Fibroblast of lung (primary cell): ENCODE measurements at regions not wholly inside any gene's neighbourhood (a gene's known extent, or its start where the extent isn't known, plus 50 kb on each side); places are given as distances from the start of the nearest gene placed in this dataset.

ENCODE experiments used
- CTCF ChIP-seq, 2 donors: IDR thresholded peaks in 1 of 2; conservative IDR thresholded peaks in 1 of 2; 1 replicate in 1 of 2; 2 replicates in 1 of 2; pipeline ENCODE4 v1.5.1; 2011 to 2012; ENCODE audit warnings: low read length in 2 of 2, control low read depth in 1 of 2, inconsistent platforms in 1 of 2, low read depth in 1 of 2, mild to moderate bottlenecking in 1 of 2
- EZH2 ChIP-seq: IDR thresholded peaks from 2 replicates; pipeline ENCODE4 v1.5.1; 2012; ENCODE audit warnings: low read length, control low read depth, mild to moderate bottlenecking; ENCODE audit errors: missing control alignments

- TF ChIP-seq CTCF (conservative IDR thresholded peaks at IDR 0.05 in 1 of 2, IDR thresholded peaks at IDR 0.05 in 1 of 2; ENCODE audit: low read depth in 1 of 2, low read length in 2 of 2) (no peak), EZH2 (no peak)
Measured at GRCh38 chr20:11820838-11821237, 96.9 kb upstream of the BTBD3 start.
